PFSK-1 (cell line): ENCODE measurements at regions not wholly inside any gene's neighbourhood (a gene's known extent, or its start where the extent isn't known, plus 50 kb on each side); places are given as distances from the start of the nearest gene placed in this dataset.

Experiments
- FOXP2 ChIP-seq: optimal IDR thresholded peaks from 2 replicates; pipeline ENCODE3; 2011; ENCODE audit warnings: borderline replicate concordance, control low read depth, inconsistent platforms; ENCODE audit not compliant: insufficient read depth; ENCODE audit errors: extremely low read length, extremely low read depth
- POLR2AphosphoS5 ChIP-seq: IDR thresholded peaks from 2 replicates; pipeline ENCODE4 v1.6.1; 2012; ENCODE audit warnings: low read depth, mild to moderate bottlenecking, control low read depth, low read length, moderate library complexity
- SIN3A ChIP-seq: IDR thresholded peaks from 2 replicates; pipeline ENCODE4 v1.6.1; 2012; ENCODE audit warnings: mild to moderate bottlenecking, low read length, moderate library complexity, borderline replicate concordance; ENCODE audit not compliant: insufficient read depth
- TAF1 ChIP-seq: IDR thresholded peaks from 2 replicates; pipeline ENCODE4 v1.6.1; 2012; ENCODE audit warnings: low read length, control low read depth, borderline replicate concordance; ENCODE audit not compliant: insufficient read depth
- TF ChIP-seq, protein P1 (sequence below), 2 experiments: IDR thresholded peaks; 2 replicates each; pipeline versions ENCODE4 v1.6.1 to v1.8.0; 2011 to 2012; ENCODE audit warnings: low read depth in 2 of 2, low read length in 2 of 2, control low read depth in 1 of 2, inconsistent platforms in 1 of 2, mild to moderate bottlenecking in 1 of 2, moderate library complexity in 1 of 2; ENCODE audit not compliant: insufficient read depth in 1 of 2

DNA sequence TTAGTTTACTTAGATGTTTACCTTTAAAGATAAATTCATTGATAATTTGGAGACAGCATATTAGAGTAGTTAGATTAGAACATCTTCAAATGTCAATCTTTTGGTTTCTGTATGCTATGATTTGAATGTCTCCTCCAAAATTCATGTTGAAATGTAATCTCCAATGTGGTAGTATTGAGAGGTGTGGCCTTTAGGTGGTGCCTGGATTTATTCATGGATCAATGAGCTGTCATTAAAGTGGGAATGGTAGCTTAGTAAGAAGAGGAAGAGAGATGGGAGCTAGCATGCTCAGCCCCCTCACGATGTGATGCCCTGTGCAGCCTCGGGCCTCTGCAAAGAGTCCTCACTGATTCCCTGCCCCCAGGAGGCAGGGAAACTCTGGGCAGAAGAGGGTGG is 133.6 kb upstream of the TUT7 start:
- TF ChIP-seq TAF1, result no peak

DNA sequence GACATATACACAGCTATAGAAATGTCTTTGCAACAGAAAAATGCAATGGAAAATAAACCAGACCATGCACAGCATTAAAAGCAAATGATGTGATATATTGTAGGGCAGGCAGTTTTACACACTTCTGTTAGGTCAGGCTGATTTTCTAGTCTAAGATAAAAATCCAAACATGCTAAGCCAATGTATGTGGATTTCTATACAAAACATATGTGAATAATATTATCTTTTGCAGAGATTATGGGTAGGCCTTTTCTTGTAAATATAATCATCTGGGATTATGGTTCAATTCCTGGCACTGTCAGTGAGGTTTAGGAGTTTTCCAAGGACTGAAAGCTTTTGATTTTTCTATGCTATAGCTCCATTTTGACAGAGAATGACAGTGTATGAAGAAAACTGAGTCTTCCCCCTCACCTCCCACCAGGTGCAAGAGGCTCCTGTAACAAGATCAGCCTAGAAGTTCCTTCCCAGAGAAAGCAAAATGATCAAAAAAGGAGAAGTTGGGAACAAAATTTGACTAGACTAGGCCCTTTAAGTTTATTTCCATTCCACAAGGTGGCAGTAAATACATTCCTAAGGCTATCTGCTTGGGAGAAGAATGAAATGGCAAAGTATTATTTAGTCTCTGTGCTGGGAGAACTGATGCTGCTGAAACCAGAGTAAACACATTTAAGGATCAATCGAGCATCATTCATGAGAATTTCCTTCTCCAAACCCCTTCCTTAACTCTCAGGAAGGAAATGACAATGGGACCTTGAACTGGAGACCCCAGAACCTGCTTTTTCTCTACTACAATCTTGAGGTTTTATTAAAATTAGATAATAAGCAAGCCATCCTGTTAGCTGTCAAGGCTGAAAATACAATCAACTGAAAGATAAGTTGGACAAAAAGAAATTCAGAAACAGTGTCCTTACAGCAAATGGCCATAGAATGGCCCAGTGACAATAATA is 133.0 kb upstream of the TUT7 start:
- TF ChIP-seq POLR2AphosphoS5 (no peak), FOXP2 (no peak), TAF1 (no peak)

DNA sequence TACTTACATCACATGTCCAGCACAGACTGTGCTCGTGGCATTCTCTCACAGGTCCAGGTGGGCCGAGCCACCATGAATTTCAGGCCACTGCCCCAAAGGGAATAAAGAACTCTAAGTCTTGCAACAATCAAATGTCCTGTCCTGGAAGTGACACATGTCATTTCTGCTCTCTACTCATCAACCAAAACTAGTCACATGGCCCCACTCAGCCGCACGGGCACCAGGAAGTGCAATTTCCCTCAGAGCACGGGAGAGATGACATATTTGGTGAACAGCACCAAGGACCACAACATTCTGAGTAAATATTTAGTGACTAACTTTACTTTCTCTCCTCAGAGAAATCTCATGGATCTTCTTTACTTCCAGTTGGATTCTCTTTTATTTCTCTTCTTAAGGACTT is 131.1 kb upstream of the TUT7 start:
- TF ChIP-seq TAF1 (no peak), FOXP2 (no peak), POLR2AphosphoS5 (no peak), SIN3A (no peak)
- TF ChIP-seq, protein P1, sequence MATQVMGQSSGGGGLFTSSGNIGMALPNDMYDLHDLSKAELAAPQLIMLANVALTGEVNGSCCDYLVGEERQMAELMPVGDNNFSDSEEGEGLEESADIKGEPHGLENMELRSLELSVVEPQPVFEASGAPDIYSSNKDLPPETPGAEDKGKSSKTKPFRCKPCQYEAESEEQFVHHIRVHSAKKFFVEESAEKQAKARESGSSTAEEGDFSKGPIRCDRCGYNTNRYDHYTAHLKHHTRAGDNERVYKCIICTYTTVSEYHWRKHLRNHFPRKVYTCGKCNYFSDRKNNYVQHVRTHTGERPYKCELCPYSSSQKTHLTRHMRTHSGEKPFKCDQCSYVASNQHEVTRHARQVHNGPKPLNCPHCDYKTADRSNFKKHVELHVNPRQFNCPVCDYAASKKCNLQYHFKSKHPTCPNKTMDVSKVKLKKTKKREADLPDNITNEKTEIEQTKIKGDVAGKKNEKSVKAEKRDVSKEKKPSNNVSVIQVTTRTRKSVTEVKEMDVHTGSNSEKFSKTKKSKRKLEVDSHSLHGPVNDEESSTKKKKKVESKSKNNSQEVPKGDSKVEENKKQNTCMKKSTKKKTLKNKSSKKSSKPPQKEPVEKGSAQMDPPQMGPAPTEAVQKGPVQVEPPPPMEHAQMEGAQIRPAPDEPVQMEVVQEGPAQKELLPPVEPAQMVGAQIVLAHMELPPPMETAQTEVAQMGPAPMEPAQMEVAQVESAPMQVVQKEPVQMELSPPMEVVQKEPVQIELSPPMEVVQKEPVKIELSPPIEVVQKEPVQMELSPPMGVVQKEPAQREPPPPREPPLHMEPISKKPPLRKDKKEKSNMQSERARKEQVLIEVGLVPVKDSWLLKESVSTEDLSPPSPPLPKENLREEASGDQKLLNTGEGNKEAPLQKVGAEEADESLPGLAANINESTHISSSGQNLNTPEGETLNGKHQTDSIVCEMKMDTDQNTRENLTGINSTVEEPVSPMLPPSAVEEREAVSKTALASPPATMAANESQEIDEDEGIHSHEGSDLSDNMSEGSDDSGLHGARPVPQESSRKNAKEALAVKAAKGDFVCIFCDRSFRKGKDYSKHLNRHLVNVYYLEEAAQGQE (IDR thresholded peaks at IDR 0.05; ENCODE audit: insufficient read depth in 1 of 2, low read depth in 2 of 2, low read length in 2 of 2), result no peak

DNA sequence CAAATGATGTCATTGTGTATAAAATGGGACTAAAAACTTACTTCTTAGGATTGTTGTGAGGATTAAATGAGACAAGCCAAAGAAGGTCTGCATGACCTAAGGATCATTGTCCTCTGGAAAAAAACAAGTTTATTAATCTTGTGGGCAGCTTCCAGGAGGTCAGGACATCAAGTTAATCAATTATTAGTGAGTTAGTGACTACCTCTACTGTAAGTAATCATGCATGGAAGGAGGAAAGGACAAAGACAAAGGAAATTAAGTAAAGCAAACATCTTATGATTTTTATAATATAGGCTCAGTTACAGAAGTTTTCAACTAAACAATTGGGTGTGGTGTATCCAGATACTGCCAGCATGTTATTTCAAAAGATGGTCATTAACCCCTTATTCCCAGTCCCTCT is 129.3 kb upstream of the TUT7 start:
- TF ChIP-seq, protein P1 (IDR thresholded peaks at IDR 0.05; ENCODE audit: insufficient read depth in 1 of 2, low read depth in 2 of 2, low read length in 2 of 2), result no peak
- TF ChIP-seq POLR2AphosphoS5 (no peak), SIN3A (no peak), TAF1 (no peak), FOXP2 (no peak)

DNA sequence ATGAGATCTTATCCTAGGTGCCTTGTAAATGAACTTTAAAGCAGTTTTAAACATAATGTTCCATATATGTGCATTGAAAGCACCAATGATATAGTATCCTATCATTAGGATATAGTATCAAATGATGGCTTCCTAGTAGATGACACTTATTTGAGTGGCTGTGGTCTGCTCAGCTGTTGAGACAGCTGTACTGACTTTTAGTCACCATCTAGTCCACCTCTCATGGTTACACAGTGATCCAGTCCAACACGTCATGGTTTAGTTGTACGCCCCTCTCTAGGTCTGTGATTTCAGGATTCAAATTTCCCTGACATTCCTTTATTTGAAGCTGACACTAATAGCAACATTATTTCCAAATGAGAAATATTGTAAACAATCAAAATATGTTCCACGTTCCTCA is 127.3 kb upstream of the TUT7 start:
- no peak for TF ChIP-seq SIN3A
- no peak for TF ChIP-seq FOXP2
- no peak for TF ChIP-seq TAF1
- no peak for TF ChIP-seq POLR2AphosphoS5
- TF ChIP-seq, protein P1 (IDR thresholded peaks at IDR 0.05; ENCODE audit: insufficient read depth in 1 of 2, low read depth in 2 of 2, low read length in 2 of 2), result no peak

DNA sequence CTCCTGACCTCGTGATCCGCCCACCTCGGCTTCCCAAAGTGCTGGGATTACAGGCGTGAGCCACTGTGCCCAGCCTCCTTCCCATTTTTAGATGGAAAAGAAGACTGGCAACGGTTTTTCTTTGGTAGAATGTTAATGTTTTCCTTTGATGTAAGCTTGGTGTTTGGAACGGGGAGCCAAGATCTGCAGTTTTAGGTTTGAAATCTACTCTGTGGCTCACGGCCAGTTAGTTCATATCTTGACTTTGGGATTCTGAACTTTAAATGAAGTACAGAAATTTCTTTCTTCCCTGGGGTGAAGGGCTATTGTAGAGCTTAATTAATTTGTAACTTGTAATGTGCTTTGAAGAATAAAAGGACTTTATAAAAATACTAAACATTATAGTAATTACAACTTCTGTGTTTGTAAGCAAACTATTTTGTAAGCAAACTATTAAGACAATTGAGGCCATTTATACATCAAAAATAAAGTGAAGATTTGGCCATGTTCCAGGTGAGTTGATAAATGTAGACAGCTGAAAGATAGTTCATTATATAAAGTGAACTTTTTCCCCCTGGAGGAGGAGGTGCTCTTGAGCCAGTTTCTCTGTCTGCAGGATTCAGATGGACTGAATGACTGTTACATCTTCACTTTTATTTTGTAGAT is 117.1 kb upstream of the TUT7 start:
- TF ChIP-seq, protein P1 (IDR thresholded peaks at IDR 0.05; ENCODE audit: insufficient read depth in 1 of 2, low read depth in 2 of 2, low read length in 2 of 2), result no peak
- TF ChIP-seq FOXP2 (no peak), SIN3A (no peak), POLR2AphosphoS5 (no peak), TAF1 (no peak)
